GM19351 (cell line): ENCODE measurements at regions not wholly inside any gene's neighbourhood (a gene's known extent, or its start where the extent isn't known, plus 50 kb on each side); places are given as distances from the start of the nearest gene placed in this dataset.

ENCODE experiments used
- ATAC-seq: cut with Tn5 transposase; IDR thresholded peaks from one replicate; pipeline ENCODE4 v1.9.1; 2021; ENCODE audit warnings: mild to moderate bottlenecking, moderate library complexity; ENCODE audit not compliant: unreplicated experiment

DNA sequence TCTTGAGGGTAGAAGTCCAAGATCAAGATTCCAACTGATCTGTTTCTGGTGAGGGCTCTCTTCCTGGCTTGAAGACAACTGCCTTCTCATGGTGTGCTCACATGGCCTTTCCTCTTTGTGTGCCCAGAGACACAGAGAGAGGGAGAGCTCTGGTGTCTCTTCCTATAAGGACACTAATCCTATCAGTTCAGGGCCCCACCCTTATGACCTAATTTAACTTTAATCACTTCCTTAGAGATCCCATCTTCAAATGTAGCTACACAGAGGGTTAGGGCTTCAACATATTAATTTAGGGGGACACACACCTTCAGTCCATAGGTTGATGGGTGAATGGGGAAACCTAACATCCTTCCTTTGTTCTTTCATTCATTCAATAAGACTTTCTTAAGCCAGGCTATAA lies 144.6 kb downstream of the MN1 start:
- no peak for ATAC-seq

DNA sequence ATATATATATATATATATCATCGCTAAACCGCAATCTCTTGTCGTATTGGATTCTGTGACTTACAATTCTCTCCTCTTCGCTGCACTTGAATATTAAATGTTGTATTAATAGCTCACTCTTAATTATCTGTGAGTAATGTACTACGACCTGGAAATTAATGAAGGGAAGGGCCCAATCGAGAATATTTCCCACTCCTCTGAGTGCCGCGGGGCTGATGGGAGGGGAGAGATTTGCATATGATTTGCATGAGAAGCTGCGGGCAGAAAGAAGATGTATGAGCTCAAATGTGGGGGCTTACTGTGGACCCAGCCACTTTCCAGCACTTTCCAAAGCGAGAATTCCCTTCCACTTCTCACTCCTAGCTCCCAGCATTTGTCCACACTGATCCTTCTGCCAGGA lies 141.2 kb downstream of the MN1 start:
- no peak for ATAC-seq

GRCh38 chr22:27662359-27663301 lies 138.9 kb downstream of the MN1 start:
- no peak for ATAC-seq

DNA sequence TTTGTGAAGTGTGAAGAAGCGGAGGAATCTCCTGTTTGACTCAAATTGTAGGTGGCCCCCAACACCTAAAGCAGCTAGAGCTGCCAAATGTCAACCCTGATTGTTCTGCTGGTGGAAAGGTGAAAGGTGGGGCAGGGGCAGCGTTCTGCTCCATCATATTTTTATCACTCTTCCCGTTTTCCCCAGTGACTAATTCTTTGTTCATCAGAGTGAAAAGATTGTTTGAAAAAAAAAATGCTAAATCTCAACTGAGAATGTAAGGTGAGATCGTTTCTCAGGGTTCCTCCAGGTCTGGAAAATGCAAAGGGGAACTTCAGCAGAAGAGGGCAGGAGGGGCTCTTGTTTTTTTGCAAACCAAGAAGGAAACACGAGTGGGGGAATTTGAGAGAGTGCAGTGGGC lies 137.7 kb downstream of the MN1 start:
- no peak for ATAC-seq

DNA sequence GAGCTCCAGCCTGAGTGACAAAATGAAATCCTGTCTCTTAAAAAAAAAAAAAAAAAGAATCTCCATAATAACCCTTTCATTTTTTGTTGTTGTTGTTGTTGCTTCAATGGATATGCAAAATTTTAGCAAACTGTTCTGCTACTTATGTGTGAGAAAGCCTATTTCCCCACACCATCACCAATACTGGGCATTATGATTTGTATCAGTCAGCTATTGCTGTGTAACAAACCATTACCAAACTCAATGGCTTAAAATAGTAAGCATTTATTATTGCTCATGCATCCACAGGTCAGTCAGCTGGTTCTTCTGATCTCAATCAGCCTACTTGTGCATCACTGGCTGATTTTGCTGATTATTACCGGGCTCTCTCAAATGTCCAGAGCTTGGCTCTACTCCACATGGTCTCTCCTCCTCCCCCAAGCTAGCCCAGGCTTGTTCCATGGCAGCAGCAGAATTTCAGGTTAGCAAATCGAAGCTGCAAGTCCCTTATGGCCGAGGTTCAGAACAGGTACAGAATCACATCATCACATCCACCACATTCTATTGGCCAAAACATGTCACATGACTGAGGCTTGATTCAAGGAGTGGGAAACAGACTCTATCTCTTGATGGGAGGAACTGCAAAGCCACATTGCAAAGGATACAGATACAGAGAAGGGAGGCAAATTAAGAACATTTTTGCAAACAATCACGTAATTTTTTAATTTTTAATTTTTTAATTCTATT lies 135.1 kb downstream of the MN1 start:
- ATAC-seq: no peak

DNA sequence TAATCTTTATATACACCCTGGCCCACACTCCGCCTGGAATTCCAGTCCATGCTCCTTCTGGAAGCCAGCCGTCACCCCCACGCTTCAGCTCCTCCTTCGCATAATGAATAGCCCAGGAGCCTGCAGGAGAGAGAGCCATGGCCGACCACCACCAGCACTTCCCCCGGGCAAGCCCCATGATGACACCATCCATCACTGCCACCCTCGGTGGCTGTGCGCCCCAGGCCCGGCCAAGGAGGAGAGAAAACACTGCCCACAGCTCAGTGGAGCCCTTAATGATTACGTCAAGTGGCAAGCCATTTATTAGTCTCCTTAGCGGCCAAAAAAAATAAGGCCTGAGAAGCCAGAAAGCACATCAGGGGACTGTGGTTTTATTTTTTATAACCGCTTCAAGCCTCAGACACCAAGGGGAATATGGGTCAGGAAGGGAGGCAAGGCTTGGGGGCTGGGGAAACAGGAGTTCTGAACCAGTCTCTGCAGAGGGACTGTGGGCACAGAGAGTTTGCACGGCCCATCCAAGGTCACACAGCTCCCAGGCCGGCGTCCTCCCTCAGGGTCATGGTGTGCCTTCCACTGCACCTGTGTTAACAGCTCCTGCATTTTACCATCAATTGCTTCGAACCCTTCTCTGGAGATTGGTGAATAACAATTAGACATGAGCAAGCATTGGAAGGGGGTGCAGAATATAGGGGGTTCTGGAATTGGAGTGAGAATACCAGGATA lies 134.3 kb downstream of the MN1 start:
- ATAC-seq: no peak

DNA sequence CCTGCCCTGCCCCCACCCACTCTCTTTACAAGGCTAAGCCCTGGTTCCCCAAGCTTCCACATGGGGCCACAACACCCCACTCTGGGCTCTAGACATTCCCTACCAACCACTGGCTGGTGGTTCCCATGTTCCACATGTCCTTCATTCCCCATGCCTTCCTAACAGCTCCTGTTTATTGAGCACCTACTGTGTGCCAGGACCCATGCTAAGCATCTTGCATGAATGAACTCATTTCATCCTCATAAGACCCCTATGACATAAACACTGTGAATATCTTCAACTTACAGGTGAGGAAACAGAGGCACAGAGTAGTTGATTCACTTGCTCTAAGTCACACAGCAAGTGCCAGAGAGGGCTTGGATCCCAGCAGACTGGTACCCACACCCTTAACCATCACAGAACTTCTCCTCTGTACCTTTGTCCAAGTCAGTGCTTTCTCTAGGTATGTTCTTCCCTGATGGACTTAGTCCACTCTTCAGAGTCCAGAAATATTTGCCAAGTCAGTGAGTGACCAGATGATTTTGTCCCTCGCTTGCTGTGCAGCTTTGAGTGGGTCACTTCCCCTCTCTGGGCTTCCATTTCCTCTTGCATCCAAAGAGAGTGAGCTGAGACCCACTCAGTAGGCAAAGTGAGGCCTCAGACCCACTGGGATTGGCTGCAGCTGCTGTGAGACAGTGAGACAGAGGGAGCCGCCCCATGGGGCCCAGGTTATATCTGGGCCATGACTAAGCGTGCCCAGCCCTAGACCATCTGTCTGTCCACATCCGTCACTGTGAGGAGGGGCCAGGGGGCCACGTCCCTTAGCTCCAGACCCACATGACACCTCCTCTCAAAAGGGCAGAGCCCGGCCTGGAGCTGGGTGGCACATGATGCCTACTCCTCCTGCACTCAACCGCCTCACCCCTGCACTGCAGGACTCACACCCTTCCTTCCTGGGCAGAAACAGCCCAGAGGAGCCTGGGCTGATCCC lies 132.4 kb downstream of the MN1 start:
- no peak for ATAC-seq

- no peak for ATAC-seq
Measured at GRCh38 chr22:27669798-27670599, 131.6 kb downstream of the MN1 start.

- no peak for ATAC-seq
Measured at GRCh38 chr22:27670701-27671412, 130.7 kb downstream of the MN1 start.

- no peak for ATAC-seq
Measured at GRCh38 chr22:27671413-27671935, 130.1 kb downstream of the MN1 start.

GRCh38 chr22:27672721-27673418 lies 128.7 kb downstream of the MN1 start:
- no peak for ATAC-seq

GRCh38 chr22:27673839-27674238 lies 127.7 kb downstream of the MN1 start:
- ATAC-seq: no peak

- ATAC-seq: no peak
Measured at GRCh38 chr22:27674261-27674923, 127.2 kb downstream of the MN1 start.

DNA sequence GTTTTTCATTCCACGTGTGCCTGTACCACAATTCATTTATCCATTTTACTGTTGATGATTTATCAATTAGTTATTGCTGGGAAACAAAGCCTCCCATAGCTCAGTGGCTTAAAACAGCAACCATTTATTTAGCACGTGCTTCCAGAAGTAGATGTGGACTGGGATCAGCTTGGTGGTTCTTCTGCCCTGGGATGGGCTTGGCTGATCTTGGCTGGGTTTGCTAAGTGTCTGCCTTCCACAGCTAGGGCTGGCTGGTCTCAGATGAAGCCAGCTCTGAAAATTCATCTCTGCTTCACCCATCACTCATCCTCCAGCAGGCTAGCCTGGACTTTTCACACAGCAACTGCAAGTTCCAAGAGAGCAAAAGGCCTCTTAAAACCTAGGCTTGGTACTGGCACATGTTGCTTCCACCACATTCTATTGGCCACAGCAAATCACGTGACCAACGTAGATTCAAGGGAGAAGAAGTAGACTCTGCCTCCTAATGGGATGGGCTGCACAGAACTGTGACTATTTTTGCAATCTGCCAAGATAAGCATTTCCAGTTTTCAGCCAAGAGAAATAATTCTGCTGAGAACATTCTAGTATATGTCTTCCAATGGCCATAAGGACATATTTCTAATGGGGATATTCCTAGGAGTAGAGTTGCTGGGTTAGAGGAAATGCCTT lies 124.9 kb downstream of the MN1 start:
- ATAC-seq: no peak

DNA sequence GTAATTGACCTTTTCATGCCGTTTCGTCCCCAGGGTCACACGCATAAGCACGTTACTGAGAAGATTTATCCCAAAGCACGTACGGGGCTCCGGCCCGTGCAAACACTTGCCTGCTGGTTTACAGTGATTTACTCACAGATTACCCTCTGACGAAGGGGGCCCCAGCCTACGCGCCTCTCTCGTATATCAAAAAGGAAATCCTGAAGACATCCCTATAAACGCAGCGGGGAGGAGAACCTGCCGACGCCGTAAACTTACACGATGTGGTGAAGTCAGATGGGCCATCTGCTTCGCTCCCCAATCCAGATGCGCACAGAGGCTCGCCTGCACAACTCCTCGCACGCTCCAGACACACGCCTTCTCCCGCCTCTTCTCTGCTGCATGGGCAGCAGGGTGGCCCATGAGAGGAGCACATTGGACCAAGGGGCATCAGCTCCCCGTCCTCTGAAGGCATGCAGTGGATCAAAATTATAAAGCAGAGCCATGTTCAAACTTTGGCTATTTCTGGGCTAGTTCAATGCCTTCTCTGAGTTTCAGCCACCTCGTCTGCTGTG lies 123.6 kb downstream of the MN1 start:
- no peak for ATAC-seq

DNA sequence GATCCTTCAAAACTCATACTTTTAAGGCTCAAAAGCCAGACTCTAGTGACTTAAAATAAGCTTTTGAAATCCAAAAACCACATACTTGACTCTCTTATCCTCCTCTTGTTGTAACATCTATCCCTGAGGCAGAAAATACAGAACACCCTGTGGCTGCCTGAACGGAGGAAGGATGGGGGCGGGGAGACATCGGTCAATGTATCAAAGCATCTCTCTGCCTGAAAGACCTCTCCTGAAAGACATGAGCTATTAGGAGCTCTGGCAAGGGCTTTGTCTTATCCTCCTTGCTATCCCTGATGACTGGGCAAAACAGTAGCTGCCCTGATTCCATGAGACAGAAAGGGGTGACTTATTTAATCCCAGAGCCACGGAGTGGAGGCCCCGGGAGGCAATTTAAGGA lies 122.4 kb downstream of the MN1 start:
- no peak for ATAC-seq
